Pulmonary artery endothelial cell (primary cell): ENCODE measurements at regions not wholly inside any gene's neighbourhood (a gene's known extent, or its start where the extent isn't known, plus 50 kb on each side); places are given as distances from the start of the nearest gene placed in this dataset.
A peak's percentile ranks its signal among the peaks of the same experiment; 100 is the strongest.

Experiments
- DNase-seq: peaks from one replicate; pipeline ENCODE4 v3.0.0-alpha.2; 2011; ENCODE audit warnings: low read depth, low spot score

DNA sequence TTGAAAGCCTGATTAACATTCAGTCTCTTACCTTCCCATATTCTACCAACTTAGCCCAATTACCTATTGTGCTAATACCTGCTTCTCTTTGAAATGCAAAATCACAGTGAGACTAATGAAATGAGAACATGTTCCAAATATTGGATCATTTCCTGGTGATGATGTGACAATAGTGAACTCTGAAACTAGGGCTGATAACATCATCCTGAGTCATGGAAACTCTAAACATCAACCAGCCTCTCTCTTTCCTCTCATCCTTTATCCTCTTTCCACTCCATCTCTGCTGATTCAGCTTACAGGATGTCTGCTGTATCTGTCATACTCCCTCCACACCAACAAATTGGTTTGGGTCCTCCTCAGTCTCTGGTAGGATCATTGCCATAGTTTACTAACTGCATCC, 98.8 kb upstream of the NCKAP5 start:
- peak; percentile 15 for DNase-seq

DNA sequence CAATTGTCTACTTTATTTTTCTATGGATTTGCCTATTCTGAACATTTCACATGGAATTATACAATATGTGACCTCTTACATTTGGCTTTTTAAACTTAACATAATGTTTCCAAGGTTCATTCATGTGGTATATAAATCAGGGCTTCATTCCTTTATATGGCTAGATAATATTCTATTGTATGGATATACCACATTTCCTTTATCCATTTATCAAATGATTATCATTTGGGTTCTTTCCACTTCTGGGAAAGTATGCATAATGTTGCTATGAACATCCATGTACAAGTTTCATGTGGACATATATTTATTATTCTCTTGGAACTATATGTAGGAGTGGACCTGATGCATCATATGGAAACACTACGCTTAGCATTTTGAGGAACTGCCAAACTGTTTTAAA, 99.7 kb upstream of the NCKAP5 start:
- no peak for DNase-seq

DNA sequence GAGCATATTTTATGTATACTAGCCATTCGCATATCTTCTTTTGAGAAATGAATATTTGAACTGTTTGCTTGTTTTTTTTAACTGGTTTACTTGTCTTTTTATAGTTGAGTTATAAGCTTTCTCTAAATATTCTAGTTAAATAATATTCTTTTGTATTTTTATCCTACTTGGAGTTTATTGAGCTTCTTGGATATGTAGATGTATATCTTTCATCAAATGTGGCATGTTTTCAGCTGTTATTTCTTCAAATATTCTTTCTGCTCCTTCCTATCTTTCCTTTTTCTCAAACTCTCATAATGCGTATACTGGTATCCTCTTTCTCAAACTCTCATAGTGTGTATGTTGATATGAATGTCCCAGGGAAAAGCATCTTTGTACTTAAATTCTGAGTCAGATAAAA, 100.3 kb upstream of the NCKAP5 start:
- DNase-seq, result no peak

DNA sequence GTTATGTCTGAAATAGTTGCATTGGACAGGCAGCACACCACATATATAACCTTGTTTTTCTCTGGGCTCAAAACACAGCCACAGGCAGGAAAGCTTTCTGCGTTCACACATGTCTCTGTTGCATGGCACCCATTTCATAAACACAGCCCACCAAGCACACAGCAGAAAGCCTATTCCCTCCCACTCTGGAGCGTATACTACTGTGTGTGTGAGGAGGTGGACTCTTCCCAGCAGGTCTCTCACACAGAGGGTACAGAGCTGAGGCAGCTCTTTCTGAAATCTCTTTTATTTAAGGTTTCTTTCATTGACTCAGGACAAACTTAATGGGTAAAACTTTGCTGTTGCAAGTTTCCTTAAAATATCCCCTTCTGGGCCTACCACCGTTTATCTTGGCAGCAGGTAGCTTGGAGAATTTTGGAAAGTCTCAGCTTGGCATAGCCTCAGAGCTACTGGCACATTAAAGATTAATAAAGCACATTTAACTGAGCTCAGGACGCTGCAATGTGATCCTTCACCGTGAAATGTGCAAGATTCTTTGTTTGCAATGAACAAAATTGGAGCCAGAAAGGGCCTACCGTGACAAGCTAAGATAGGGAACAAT, 105.1 kb upstream of the NCKAP5 start:
- DNase-seq, result no peak

DNA sequence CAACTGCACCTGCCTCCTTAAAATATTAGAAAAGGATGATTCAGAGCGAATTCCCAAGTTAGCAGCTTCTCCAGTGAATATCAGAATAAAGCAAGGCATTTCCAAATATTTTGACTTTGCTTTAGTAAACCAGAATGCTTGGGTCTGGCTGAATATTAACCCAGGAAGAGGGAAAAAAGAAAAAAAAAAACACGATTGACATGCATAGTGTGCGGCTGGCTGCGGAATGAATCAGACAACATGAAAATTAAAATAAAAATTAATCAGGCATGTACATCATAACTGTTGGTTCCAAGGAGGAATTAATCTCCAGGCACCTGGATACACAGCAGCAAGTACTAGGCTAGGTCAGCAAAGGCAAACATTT, 105.8 kb upstream of the NCKAP5 start:
- DNase-seq, result no peak

DNA sequence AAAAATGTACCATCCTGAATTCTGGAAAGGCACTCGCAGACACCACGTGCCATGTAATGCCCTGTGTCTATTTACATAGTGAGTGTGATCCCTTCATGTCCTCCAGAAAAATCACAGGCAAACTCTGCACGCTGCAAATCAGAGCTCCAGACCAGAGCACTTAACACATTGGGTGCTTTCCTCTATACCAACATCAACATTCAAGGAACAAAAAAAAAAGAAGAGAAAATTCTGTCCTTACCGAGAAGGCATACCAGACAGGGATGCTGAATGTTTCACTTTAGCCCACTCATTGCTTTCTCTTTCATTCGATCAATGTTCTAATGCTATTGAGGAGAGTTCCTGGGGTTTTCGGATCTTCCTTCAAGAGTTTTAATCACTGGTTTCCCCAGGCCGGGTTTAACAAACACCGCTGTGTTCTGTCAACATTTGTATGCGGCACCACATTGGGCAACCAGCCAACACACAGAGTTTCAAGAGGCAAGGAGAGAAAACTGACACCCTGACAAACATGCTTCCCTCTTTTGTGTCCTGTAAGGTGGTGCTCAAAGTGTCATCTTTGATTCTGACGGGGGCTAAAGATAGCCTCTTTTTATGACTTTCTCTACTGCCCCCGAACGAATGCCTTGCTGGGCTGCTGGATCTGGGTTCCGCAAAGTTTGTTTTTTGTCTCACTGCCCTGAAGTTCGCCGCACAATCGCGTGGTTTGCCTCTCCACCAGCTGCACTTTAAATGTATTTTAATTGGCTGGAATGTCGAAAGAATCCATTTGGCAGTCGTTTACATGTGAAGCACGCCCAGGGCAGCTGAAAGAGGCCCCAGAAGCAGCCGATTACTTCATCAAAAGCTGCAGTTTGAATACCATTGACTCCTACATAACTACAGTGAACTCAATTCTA, 106.4 kb upstream of the NCKAP5 start:
- DNase-seq, result no peak

DNA sequence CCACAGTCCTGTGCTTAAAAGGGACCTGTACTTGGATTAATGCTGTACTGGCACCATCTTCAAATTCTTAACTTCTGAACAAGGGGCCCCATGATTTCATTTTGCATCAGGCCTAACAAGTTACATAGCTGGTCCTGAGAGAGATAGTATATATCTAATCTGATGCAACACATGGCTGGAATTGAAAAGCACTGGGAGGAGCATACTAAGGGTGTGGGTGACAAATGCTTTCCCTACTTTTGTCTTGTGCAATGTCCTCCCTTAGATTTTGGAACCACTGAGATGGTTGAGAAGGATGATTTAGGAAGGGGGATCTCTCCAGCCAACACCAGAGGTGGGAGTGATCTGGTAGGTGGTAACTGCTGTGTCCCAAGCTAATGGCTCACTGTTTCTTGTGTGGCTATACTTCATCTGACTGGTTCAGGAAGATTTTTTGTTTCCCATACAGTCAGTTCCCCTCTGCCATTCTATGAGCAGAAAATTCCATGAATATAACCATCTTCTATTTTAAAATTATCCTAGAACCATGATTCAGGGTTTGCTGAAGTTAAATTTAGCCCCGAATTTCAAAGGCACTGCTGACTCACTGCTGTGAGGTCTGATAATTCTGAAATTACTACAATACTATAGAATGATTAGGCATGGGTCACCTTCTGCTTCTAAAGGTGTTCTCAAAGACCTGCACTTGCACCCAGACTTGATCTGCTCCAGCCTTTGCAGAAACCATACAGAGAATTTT, 108.3 kb upstream of the NCKAP5 start:
- no peak for DNase-seq

DNA sequence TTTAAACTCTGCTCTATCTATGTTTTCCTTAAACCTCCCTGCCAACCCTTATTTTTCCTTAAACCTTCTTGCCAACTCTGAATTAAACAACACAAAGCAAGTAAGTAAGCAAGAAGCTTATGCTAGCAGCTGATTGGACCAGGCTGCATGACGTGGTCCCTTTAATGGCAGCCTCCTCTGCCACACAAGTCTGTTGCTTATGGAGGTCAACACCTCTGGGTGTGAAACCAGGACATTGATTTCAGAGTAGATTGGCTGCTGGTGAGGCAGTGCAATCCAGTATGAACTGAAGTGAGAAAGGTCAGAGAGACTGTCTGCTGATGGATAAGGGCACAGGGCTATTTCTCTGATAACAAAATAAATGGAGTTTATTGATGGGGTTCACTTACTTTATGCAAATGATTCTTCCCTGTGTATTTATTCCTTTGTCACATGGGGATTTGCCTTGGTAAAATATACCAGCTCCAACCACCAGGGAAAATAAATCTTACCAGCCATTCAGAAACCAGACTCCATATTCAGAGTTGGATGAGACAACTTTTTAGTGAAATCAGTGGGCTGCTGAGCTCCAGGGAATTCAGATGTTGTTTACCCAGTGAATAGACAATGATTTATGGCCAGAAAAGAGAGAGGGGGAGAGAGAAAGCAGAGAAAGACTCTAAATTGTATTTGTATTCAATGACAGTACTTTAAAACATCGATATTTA, 112.2 kb upstream of the NCKAP5 start:
- DNase-seq, result no peak

DNA sequence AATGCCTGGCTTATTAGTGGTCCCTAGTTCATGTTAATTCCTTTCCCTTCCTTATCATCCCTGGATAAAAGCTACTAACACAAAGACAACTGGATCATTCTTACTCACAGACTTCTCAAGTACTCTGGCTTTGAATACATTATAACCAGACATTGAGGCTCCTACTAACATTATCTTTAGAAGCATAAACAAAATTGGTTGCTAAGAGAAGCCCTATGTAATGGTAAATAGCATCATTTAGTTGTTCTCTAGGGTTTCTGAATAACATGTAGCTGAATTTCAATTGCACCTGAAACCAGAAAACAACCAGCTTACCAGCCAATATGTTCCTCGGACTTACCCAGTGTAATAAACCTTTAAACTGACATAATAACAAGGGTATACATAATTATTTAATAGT, 114.1 kb upstream of the NCKAP5 start:
- DNase-seq, result no peak

DNA sequence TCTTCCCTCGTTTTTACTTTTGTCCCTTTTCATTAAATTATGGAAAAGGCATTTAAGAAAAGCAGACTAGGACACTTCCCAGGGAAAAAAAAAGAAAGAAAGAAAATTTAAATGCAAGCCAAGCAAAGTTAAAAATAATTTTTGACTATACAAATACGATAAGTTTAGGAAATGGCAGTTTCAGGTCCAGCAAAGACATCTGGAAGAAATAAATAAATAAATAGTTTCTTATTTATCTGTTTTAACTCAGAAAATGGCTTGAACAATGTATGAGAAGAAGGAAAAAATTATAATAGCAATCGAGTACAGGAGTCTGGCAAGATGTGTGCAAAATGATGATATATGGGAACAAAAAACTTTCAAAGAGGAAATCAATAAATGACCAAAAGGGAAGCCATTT, 114.6 kb upstream of the NCKAP5 start:
- no peak for DNase-seq

DNA sequence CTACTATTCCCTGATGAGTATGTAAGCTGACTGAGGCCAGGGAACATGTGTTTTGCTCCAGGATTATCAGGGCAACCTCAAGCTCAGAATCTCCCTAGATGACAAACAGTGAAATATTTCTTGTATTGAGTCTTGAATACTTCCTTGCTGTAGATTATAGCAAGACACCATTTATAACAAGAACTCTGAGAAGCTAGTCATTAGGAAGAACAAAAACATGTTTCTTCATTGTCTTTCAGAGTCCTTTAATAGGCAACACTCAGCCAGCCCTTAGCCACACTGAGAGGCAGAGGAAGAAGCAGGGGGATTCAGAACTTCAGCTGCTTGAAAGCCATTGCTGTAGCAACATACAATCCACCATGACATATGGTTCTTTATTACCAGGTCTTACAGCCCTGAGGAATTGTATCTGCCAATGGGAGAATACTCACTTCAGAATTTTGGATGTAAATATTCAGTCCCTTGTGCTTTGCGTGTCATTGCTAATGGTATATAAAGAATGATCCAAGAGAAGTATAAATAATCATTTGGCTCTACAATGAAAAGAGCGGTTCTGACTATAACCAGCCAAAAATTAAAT, 117.5 kb upstream of the NCKAP5 start:
- no peak for DNase-seq

DNA sequence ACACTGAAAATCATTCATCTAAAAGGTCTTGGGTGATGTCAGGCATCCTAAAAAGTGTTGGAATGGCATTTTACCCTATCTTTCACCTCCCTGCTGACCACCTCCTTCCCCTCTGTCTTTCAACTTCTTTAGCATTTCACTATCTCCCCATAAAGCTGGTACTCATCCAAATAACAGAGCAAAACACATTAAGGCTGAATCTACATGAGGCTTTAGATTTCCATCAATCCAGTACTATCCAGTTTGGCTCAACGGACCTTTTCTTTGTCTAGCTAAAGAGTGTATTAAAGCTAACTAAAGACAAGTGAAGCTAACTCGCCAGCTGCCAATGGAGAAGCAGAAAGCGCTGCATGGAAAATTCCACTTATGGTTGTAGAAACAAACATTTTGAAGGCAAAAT, 122.5 kb upstream of the NCKAP5 start:
- DNase-seq, result no peak

DNA sequence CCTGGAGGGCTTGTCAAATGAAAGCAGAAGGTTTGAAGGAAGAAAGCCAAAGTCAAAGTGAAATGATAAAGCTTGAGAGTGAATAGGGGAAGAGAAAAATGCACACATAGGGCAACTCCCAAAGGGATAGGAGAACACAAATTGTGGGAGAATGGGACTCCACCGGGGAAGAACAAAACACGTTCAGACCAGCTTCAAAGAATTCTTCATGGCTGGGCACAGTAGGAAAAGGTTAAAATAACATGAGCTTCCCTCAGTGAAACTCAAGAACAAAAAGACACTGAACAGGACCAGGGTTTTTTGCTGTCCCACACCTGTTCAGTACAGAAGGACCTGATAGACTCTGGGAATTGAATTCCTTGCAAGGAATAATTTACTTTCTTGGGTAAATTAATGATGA, 123.1 kb upstream of the NCKAP5 start:
- DNase-seq, result no peak

DNA sequence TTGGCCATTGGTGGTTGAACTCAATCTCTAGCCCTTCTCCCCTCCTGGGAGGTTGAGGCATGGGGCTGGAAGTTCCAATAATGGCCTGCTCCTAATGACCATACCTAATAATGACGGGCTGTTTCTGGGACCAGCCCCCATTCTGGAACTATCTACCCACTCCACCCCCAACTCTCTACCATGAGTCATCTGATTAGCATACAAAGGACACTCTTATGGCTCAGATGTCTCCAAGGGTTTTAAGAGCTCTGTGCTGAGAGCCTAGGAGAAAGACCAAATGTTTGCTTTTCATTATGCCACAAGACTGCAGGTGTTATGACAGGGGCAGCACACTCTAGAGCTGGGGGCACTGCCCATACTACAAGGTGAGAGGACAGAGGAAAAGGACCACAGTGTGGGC, 137.0 kb upstream of the NCKAP5 start:
- DNase-seq, result no peak

DNA sequence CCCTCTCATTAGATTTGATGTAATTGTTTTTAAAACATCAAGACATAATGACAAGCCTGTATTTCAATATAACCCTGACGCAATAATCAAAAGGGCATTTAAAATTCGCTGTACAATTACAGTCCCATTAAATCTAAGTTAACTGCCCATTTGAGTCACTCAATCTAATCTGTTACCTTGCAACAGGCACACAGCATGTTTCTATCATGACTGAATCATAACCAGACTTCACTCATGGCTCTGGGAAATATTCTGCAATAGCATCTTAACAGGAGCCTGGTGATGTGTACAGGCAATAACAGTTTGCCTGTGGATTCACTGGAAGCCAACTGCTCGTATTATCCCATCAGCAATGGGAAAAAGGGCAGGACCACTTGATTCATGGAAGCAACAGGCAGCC, 142.3 kb upstream of the NCKAP5 start:
- DNase-seq, result no peak

DNA sequence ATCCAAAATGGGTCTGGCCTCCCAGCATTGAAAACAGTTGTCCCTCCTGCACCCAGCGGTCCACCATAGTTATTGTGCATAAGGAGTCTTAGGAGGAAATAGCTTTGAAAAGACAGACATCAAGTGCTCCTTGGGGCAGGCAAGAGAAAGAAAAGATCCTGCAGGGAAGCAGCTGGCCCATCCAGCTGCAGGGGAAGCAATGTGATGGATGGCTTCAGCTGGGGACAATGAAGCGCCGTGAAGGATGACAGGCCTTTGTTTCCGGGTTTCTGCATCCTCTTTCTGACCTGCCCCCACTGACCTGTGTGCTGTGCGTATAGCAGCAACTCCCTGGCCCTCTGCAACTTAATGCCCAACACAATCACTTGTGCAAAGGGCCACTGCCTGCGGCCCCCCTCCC, 142.9 kb upstream of the NCKAP5 start:
- no peak for DNase-seq

DNA sequence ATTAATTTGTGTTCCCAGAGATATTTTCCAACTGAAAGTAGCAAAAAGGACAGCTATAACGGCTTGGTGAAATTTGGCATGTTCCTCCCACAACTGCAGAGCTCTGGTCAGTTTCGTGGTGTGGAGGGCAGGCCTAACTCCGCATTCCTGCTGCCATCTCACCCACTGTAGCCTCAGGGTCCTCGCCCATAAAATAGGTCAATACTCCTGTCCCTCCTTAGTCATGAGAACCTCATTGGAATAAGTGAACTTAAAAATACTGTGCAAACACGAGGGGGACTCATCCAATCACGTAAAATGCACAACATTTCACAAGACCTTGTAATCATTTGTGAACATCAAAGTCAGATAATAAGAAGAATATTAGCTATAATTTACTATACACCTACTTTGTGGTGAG, 143.5 kb upstream of the NCKAP5 start:
- no peak for DNase-seq

DNA sequence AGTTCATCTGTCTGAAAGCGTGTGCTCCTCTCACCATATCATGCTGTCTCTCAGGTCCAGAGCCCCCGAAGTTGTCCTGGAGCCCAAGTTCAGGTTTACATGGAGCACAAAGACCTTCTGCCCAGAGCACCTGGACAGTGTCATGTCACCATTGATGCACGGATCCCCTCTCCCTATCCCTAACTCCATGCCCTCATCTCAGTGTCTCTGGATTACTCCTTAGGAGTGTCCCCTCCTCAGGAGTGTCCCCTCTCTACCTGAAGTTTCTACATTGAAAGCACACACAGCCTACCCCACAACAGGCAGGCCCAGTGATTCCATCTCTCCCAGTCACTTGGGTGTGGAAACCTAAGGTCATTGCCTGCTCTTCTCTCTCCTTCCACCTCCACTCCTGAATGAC, 144.1 kb upstream of the NCKAP5 start:
- no peak for DNase-seq

DNA sequence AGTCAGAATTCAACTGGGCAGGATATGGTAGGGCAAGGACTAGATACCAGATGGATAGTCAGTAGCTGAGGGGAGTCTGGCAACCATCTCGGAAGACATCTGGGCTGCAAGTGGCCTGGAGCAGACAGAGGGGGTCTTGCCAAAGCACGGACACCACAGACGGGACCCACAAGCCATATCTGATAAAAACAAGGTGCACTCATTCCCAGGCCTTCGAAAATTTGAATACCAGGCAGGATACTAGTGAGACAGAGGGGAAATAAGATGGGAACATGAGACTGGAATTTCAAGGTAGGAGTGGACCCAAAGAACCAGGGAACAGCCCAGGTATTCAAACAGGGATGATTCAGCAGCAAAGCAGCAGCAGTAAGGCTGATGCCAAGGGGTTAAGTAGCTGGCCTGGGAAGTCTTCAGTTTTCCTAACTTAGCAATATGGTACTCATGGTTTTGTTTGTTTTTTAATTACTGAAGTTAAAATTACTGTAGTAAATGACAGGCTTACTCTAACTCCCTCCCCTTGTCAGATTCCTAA, 144.9 kb upstream of the NCKAP5 start:
- no peak for DNase-seq

DNA sequence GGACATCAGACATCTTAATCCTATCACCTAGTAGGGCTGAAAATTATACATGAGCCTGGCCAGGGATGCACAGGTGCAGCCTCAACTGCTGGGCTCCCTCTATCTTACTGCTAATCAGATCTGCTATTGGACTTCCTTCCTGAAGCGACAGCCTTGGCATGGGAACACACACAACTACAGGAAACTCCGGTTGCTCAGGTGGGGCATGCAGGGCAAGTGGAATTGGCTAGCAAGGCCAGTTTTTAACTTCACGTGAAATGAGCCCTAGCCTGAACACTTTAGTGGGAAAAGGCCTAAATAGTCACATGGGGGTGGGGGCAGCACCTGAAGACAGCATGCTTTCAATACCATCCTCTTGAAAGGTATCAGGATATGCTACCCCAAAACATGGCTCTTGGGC, 147.9 kb upstream of the NCKAP5 start:
- DNase-seq, result no peak

DNA sequence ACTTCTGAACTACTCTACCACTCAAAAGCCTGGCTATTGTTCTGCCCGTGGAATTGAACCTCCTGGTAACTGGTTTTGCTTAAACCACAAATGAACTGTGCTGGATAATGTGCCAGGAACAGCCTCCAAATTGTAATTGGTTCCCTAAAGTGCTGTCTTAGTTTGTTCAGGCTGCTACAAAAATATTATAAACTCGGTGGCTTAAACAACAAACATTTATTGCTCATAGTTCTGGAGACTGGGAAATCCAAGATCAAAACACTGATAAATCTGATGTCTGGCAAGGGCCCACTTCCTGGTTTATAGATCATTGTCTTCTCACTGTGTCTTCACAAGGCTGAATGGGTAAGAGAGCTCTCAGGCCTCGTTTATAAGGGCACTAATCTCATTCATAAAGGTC, 149.2 kb upstream of the NCKAP5 start:
- no peak for DNase-seq
